ENCODE measurements at regions not wholly inside any gene's neighbourhood (a gene's known extent, or its start where the extent isn't known, plus 50 kb on each side); places are given as distances from the start of the nearest gene placed in this dataset.

- Histone ChIP-seq H3K9me3 (ENCODE audit: insufficient read depth, low read length, severe bottlenecking) (no peaks in the 10 kb centered on the region), H3K27me3 (ENCODE audit: insufficient read depth, low read length, poor library complexity) (no peaks in the 10 kb centered on the region), H4K20me1 (ENCODE audit: insufficient read depth, low read length) (no peaks in the 10 kb centered on the region), H3K79me2 (ENCODE audit: insufficient read depth, low read length) (no peaks in the 10 kb centered on the region), H3K4me1 (ENCODE audit: insufficient read depth, low read length) (no peaks in the 10 kb centered on the region), H3K9ac (ENCODE audit: low read depth, low read length) (no peak overlapping the region), H2AFZ (ENCODE audit: low read depth, low read length) (no peak overlapping the region), H3K36me3 (ENCODE audit: insufficient read depth, low read length) (no peaks in the 10 kb centered on the region), H3K27ac (ENCODE audit: low read length) (no peak overlapping the region), H3K4me2 (ENCODE audit: insufficient read depth, low read length) (no peak overlapping the region), H3K4me3 (ENCODE audit: low read depth in 1 of 2, low read length in 2 of 2) (no peak overlapping the region)
- TF ChIP-seq EZH2 (IDR thresholded peaks at IDR 0.05; ENCODE audit: borderline replicate concordance, low read depth, low read length, severe bottlenecking) = no peak
- TF ChIP-seq CTCF (IDR thresholded peaks at IDR 0.05; ENCODE audit: borderline replicate concordance, extremely low read depth, low read length, poor library complexity, severe bottlenecking) = no peak
- DNase-seq (no peak), ATAC-seq (ENCODE audit: insufficient read depth, low read depth) (no peak)
These were observed 458.5 kb upstream of the CHRM3 start for GRCh38 chr1:238927899-238928298.

- no peak overlapping the region for H3K27ac ChIP-seq (ENCODE audit: low read length)
- no peak overlapping the region for H3K4me2 ChIP-seq (ENCODE audit: insufficient read depth, low read length)
- no peaks in the 10 kb centered on the region for H3K27me3 ChIP-seq (ENCODE audit: insufficient read depth, low read length, poor library complexity)
- H3K9ac ChIP-seq (ENCODE audit: low read depth, low read length) = no peak overlapping the region
- no peaks in the 10 kb centered on the region for H3K36me3 ChIP-seq (ENCODE audit: insufficient read depth, low read length)
- no peak for DNase-seq
- no peaks in the 10 kb centered on the region for H4K20me1 ChIP-seq (ENCODE audit: insufficient read depth, low read length)
- H2AFZ ChIP-seq (ENCODE audit: low read depth, low read length) = no peak overlapping the region
- TF ChIP-seq CTCF (IDR thresholded peaks at IDR 0.05; ENCODE audit: borderline replicate concordance, extremely low read depth, low read length, poor library complexity, severe bottlenecking) (no peak), EZH2 (IDR thresholded peaks at IDR 0.05; ENCODE audit: borderline replicate concordance, low read depth, low read length, severe bottlenecking) (no peak)
- ATAC-seq (ENCODE audit: insufficient read depth, low read depth) = no peak
- no peaks in the 10 kb centered on the region for H3K9me3 ChIP-seq (ENCODE audit: insufficient read depth, low read length, severe bottlenecking)
- no peaks in the 10 kb centered on the region for H3K4me1 ChIP-seq (ENCODE audit: insufficient read depth, low read length)
- H3K79me2 ChIP-seq (ENCODE audit: insufficient read depth, low read length) = no peaks in the 10 kb centered on the region
- H3K4me3 ChIP-seq (ENCODE audit: low read depth in 1 of 2, low read length in 2 of 2) = no peak overlapping the region
These were observed 469.5 kb upstream of the CHRM3 start for GRCh38 chr1:238916828-238917227.

- H3K4me3 ChIP-seq (ENCODE audit: low read depth in 1 of 2, low read length in 2 of 2) = no peak overlapping the region
- H3K36me3 ChIP-seq (ENCODE audit: insufficient read depth, low read length) = no peaks in the 10 kb centered on the region
- no peaks in the 10 kb centered on the region for H3K79me2 ChIP-seq (ENCODE audit: insufficient read depth, low read length)
- no peak overlapping the region for H3K4me2 ChIP-seq (ENCODE audit: insufficient read depth, low read length)
- no peaks in the 10 kb centered on the region for H3K9me3 ChIP-seq (ENCODE audit: insufficient read depth, low read length, severe bottlenecking)
- ATAC-seq (ENCODE audit: insufficient read depth, low read depth) (no peak), DNase-seq (no peak)
- no peak overlapping the region for H2AFZ ChIP-seq (ENCODE audit: low read depth, low read length)
- H3K27ac ChIP-seq (ENCODE audit: low read length) = no peak overlapping the region
- no peaks in the 10 kb centered on the region for H4K20me1 ChIP-seq (ENCODE audit: insufficient read depth, low read length)
- no peaks in the 10 kb centered on the region for H3K4me1 ChIP-seq (ENCODE audit: insufficient read depth, low read length)
- no peak overlapping the region for H3K9ac ChIP-seq (ENCODE audit: low read depth, low read length)
- no peaks in the 10 kb centered on the region for H3K27me3 ChIP-seq (ENCODE audit: insufficient read depth, low read length, poor library complexity)
- TF ChIP-seq CTCF (IDR thresholded peaks at IDR 0.05; ENCODE audit: borderline replicate concordance, extremely low read depth, low read length, poor library complexity, severe bottlenecking) (no peak), EZH2 (IDR thresholded peaks at IDR 0.05; ENCODE audit: borderline replicate concordance, low read depth, low read length, severe bottlenecking) (no peak)
These were observed 472.0 kb upstream of the CHRM3 start for GRCh38 chr1:238914346-238914745.

GRCh38 chr1:238913210-238913609, 473.2 kb upstream of the CHRM3 start:
- no peak overlapping the region for H3K27ac ChIP-seq (ENCODE audit: low read length)
- DNase-seq (no peak), ATAC-seq (ENCODE audit: insufficient read depth, low read depth) (no peak)
- no peaks in the 10 kb centered on the region for H4K20me1 ChIP-seq (ENCODE audit: insufficient read depth, low read length)
- no peak overlapping the region for H3K4me2 ChIP-seq (ENCODE audit: insufficient read depth, low read length)
- H3K79me2 ChIP-seq (ENCODE audit: insufficient read depth, low read length) = no peaks in the 10 kb centered on the region
- TF ChIP-seq CTCF (IDR thresholded peaks at IDR 0.05; ENCODE audit: borderline replicate concordance, extremely low read depth, low read length, poor library complexity, severe bottlenecking) = no peak
- no peak for TF ChIP-seq EZH2 (IDR thresholded peaks at IDR 0.05; ENCODE audit: borderline replicate concordance, low read depth, low read length, severe bottlenecking)
- H3K4me1 ChIP-seq (ENCODE audit: insufficient read depth, low read length) = no peaks in the 10 kb centered on the region
- H3K27me3 ChIP-seq (ENCODE audit: insufficient read depth, low read length, poor library complexity) = no peaks in the 10 kb centered on the region
- no peaks in the 10 kb centered on the region for H3K36me3 ChIP-seq (ENCODE audit: insufficient read depth, low read length)
- no peak overlapping the region for H3K9ac ChIP-seq (ENCODE audit: low read depth, low read length)
- no peak overlapping the region for H3K4me3 ChIP-seq (ENCODE audit: low read depth in 1 of 2, low read length in 2 of 2)
- no peak overlapping the region for H2AFZ ChIP-seq (ENCODE audit: low read depth, low read length)
- H3K9me3 ChIP-seq (ENCODE audit: insufficient read depth, low read length, severe bottlenecking) = no peaks in the 10 kb centered on the region

All from DND-41 (cell line).